H9 (cell line): ENCODE measurements at regions not wholly inside any gene's neighbourhood (a gene's known extent, or its start where the extent isn't known, plus 50 kb on each side); places are given as distances from the start of the nearest gene placed in this dataset.

Experiments
- DNase-seq: peaks from one replicate; pipeline ENCODE4 v3.0.0-alpha.2; 2017
- H2AFZ ChIP-seq: one replicate; pipeline ENCODE4 v1.6.1; 2013; ENCODE audit warnings: mild to moderate bottlenecking, low read length, control low read depth, moderate library complexity
- H2AK5ac ChIP-seq: 2 replicates; pipeline ENCODE4 v1.6.1; 2013; ENCODE audit warnings: low read length, control low read depth, mixed read lengths; ENCODE audit not compliant: insufficient read length
- H2BK120ac ChIP-seq: one replicate; pipeline ENCODE4 v1.6.1; 2013; ENCODE audit warnings: low read depth, mild to moderate bottlenecking, low read length, control low read depth, inconsistent platforms; ENCODE audit not compliant: poor library complexity, severe bottlenecking
- H2BK12ac ChIP-seq: 2 replicates; pipeline ENCODE4 v1.6.1; 2013; ENCODE audit warnings: low read length, control low read depth, mixed read lengths, low read depth; ENCODE audit not compliant: insufficient read length
- H2BK15ac ChIP-seq: 2 replicates; pipeline ENCODE4 v1.6.1; 2013; ENCODE audit warnings: low read depth, low read length, control low read depth
- H2BK20ac ChIP-seq: one replicate; pipeline ENCODE4 v1.6.1; 2013; ENCODE audit warnings: low read depth, mild to moderate bottlenecking, low read length, control low read depth, inconsistent platforms; ENCODE audit not compliant: poor library complexity, severe bottlenecking
- H2BK5ac ChIP-seq: 2 replicates; pipeline ENCODE4 v1.6.1; 2013; ENCODE audit warnings: low read length, control low read depth, mixed read lengths; ENCODE audit not compliant: insufficient read length
- H3K14ac ChIP-seq: 2 replicates; pipeline ENCODE4 v1.6.1; 2013; ENCODE audit warnings: low read length, control low read depth; ENCODE audit not compliant: insufficient read depth
- H3K18ac ChIP-seq: 2 replicates; pipeline ENCODE4 v1.6.1; 2013; ENCODE audit warnings: low read depth, mild to moderate bottlenecking, mixed read lengths, low read length, control low read depth; ENCODE audit not compliant: insufficient read length
- H3K23ac ChIP-seq: 2 replicates; pipeline ENCODE4 v1.6.1; 2013; ENCODE audit warnings: low read length, control low read depth, mixed read lengths, low read depth; ENCODE audit not compliant: insufficient read length
- H3K23me2 ChIP-seq: 2 replicates; pipeline ENCODE4 v1.6.1; 2013; ENCODE audit warnings: low read depth, mild to moderate bottlenecking, mixed read lengths, low read length, control low read depth; ENCODE audit not compliant: insufficient read length, poor library complexity, severe bottlenecking
- H3K27ac ChIP-seq: 2 replicates; pipeline ENCODE4 v1.5.1; 2013; ENCODE audit warnings: low read length, control low read depth, mixed read lengths, low read depth; ENCODE audit not compliant: insufficient read length
- H3K27me3 ChIP-seq: 2 replicates; pipeline ENCODE4 v1.6.1; 2013; ENCODE audit warnings: low read length, control low read depth, inconsistent platforms; ENCODE audit not compliant: insufficient read depth
- H3K4ac ChIP-seq: 2 replicates; pipeline ENCODE4 v1.6.1; 2013; ENCODE audit warnings: low read depth, mild to moderate bottlenecking, control low read depth, inconsistent platforms, low read length, moderate library complexity
- H3K4me1 ChIP-seq: 2 replicates; pipeline ENCODE4 v1.6.1; 2013; ENCODE audit warnings: low read length, control low read depth, inconsistent platforms; ENCODE audit not compliant: insufficient read depth
- H3K4me2 ChIP-seq: 2 replicates; pipeline ENCODE4 v1.6.1; 2013; ENCODE audit warnings: low read length, control low read depth, mixed read lengths; ENCODE audit not compliant: insufficient read length, insufficient read depth
- H3K56ac ChIP-seq: 2 replicates; pipeline ENCODE4 v1.6.1; 2013; ENCODE audit warnings: low read depth, mild to moderate bottlenecking, mixed read lengths, low read length, control low read depth; ENCODE audit not compliant: insufficient read length
- H3K79me1 ChIP-seq: 2 replicates; pipeline ENCODE4 v1.6.1; 2013; ENCODE audit warnings: low read depth, mild to moderate bottlenecking, moderate library complexity, low read length, control low read depth, inconsistent platforms; ENCODE audit not compliant: insufficient read depth, poor library complexity, severe bottlenecking
- H3K79me2 ChIP-seq: 2 replicates; pipeline ENCODE4 v1.6.1; 2013; ENCODE audit warnings: low read length, control low read depth, inconsistent platforms; ENCODE audit not compliant: insufficient read depth
- H3K9ac ChIP-seq: 2 replicates; pipeline ENCODE4 v1.6.1; 2013; ENCODE audit warnings: low read length, control low read depth, mixed read lengths; ENCODE audit not compliant: insufficient read length; ENCODE audit errors: extremely low read depth
- H3K9me3 ChIP-seq: one replicate; pipeline ENCODE4 v1.6.1; 2013; ENCODE audit warnings: low read depth, low read length, inconsistent platforms; ENCODE audit not compliant: control insufficient read depth
- H3T11ph ChIP-seq: one replicate; pipeline ENCODE4 v1.6.1; 2013; ENCODE audit warnings: mild to moderate bottlenecking, low read length, control low read depth, inconsistent platforms
- H4K20me1 ChIP-seq: one replicate; pipeline ENCODE4 v1.6.1; 2013; ENCODE audit not compliant: control insufficient read depth, insufficient read length, insufficient read depth
- H4K5ac ChIP-seq: 2 replicates; pipeline ENCODE4 v1.6.1; 2013; ENCODE audit warnings: low read depth, mild to moderate bottlenecking, mixed read lengths, low read length, control low read depth; ENCODE audit not compliant: insufficient read length
- H4K8ac ChIP-seq: replicated peaks from 2 replicates; pipeline ENCODE4 v1.6.1; 2013; ENCODE audit warnings: low read length, control low read depth, mixed read lengths, low read depth; ENCODE audit not compliant: insufficient read length
- H4K91ac ChIP-seq: 2 replicates; pipeline ENCODE4 v1.6.1; 2013; ENCODE audit warnings: low read depth, mild to moderate bottlenecking, moderate library complexity, mixed read lengths, low read length, control low read depth; ENCODE audit not compliant: insufficient read length
- H3K27ac Mint-ChIP-seq, 3 experiments: 2 replicates in 2 of 3; 3 replicates in 1 of 3; pipeline ENCODE4 v1.8.0; 2020 to 2021; ENCODE audit warnings: mixed read lengths in 3 of 3, mild to moderate bottlenecking in 1 of 3, moderate library complexity in 1 of 3
- H3K27me3 Mint-ChIP-seq: 2 replicates; pipeline ENCODE4 v1.8.0; 2021; ENCODE audit warnings: low read depth, mild to moderate bottlenecking, moderate library complexity, mixed read lengths
- H3K36me3 Mint-ChIP-seq, 3 experiments: 2 replicates in 2 of 3; 3 replicates in 1 of 3; pipeline ENCODE4 v1.8.0; 2020 to 2021; ENCODE audit warnings: low read depth in 3 of 3, mixed read lengths in 3 of 3; ENCODE audit not compliant: insufficient read depth in 1 of 3
- H3K4me1 Mint-ChIP-seq, 2 experiments: 2 replicates each; pipeline ENCODE4 v1.8.0; 2020; ENCODE audit warnings: mixed read lengths in 2 of 2
- H3K4me3 Mint-ChIP-seq, 2 experiments: 2 replicates in 1 of 2; 3 replicates in 1 of 2; pipeline ENCODE4 v1.8.0; 2020 to 2021; ENCODE audit warnings: mild to moderate bottlenecking in 2 of 2, mixed read lengths in 2 of 2, moderate library complexity in 1 of 2
- H3K9me3 Mint-ChIP-seq, 2 experiments: 2 replicates in 1 of 2; 3 replicates in 1 of 2; pipeline ENCODE4 v1.8.0; 2020; ENCODE audit warnings: mild to moderate bottlenecking in 2 of 2, mixed read lengths in 2 of 2, moderate library complexity in 1 of 2
- CTCF ChIP-seq: fragments of 200-600 bp; sonication (generic); conservative IDR thresholded peaks from 3 replicates; pipeline ENCODE4 v1.8.0; 2021; ENCODE audit warnings: antibody characterized with exemption, mild to moderate bottlenecking
- WGBS: extraction: QIAGEN DNeasy Blood & Tissue Kit; methylation state at CpG from one replicate; pipeline ENCODE4 v1.1.7; 2013; ENCODE audit warnings: missing lambda C conversion rate, low lambda C conversion rate, mixed read lengths; ENCODE audit not compliant: insufficient read length; ENCODE audit errors: extremely low coverage; 5-methylcytosine and 5-hydroxymethylcytosine counted together

GRCh38 chr1:99540744-99541143 lies 105.2 kb upstream of the PALMD start:
- no peak for DNase-seq
- Histone ChIP-seq H3K27ac (no peak overlapping the region), H4K5ac (no peak overlapping the region), H2BK5ac (no peak overlapping the region), H3K4ac (no peak overlapping the region), H3K27me3 (no peaks in the 10 kb centered on the region), H3K56ac (no peak overlapping the region), H3T11ph (no peak overlapping the region), H3K79me2 (no peaks in the 10 kb centered on the region), H2BK12ac (no peak overlapping the region), H3K14ac (no peak overlapping the region), H2AK5ac (no peak overlapping the region), H2BK15ac (no peak overlapping the region), H3K4me1 (no peaks in the 10 kb centered on the region; the same call in 1 of the 2 replicates), H3K23ac (no peak overlapping the region), H4K20me1 (no peaks in the 10 kb centered on the region), H3K4me2 (no peak overlapping the region), H2AFZ (no peak overlapping the region), H4K8ac (no peak overlapping the region), H3K23me2 (no peaks in the 10 kb centered on the region), H3K9me3 (no peaks in the 10 kb centered on the region), H2BK20ac (no peak overlapping the region), H3K79me1 (no peaks in the 10 kb centered on the region), H2BK120ac (no peak overlapping the region), H3K9ac (no peak overlapping the region), H4K91ac (no peak overlapping the region), H3K18ac (no peak overlapping the region)
- Mint-ChIP-seq H3K4me1 (0 out of 4 replicates have a peak, but pooled peaks cover 0 to 2% of the 10 kb centered on the region in 2 experiments), H3K27me3 (no peaks in the 10 kb centered on the region), H3K27ac (no peak overlapping the region), H3K4me3 (no peak overlapping the region), H3K9me3 (peaks cover 0 to 12% of the 10 kb centered on the region in 2 experiments; a peak in 4 of 5 replicates), H3K36me3 (peaks cover 0 to 5% (median 4%) of the 10 kb centered on the region in 3 experiments; a peak in 2 of 7 replicates)
- no CpG with 5 or more reads among the region's 1 CpG for WGBS
- TF ChIP-seq CTCF = no peak
